H1 (cell line): ENCODE measurements at regions not wholly inside any gene's neighbourhood (a gene's known extent, or its start where the extent isn't known, plus 50 kb on each side); places are given as distances from the start of the nearest gene placed in this dataset.
A peak's percentile ranks its signal among the peaks of the same experiment; 100 is the strongest.

Source experiments
- CTCF ChIA-PET: fragments of 300-600 bp; sonication (Branson Sonifier 250); formaldehyde crosslinking; loops from one replicate; lab custom pipeline; 2021; ENCODE audit not compliant: partially characterized antibody; lab: Charles Lee
- POLR2A ChIA-PET: fragments of 300-600 bp; sonication (Branson Sonifier 250); formaldehyde crosslinking; loops from one replicate; lab custom pipeline; 2021; ENCODE audit warnings: inconsistent platforms; ENCODE audit not compliant: partially characterized antibody; lab: Charles Lee
- DNase-seq, 2 experiments: peaks; one replicate each; pipeline versions ENCODE4 v3.0.0 to v3.0.0-alpha.2; 2010 to 2022; ENCODE audit warnings: low spot score in 2 of 2, low read depth in 1 of 2, mixed read lengths in 1 of 2
- FAIRE-seq: peaks from 2 replicates; lab custom pipeline; 2011; peaks lifted over from hg19 to GRCh38; lab: Jason Lieb, UNC
- H2AFZ ChIP-seq: 2 replicates; pipeline ENCODE4 v1.8.1; 2012; ENCODE audit warnings: low read length, inconsistent platforms
- H2AK5ac ChIP-seq: 2 replicates; pipeline ENCODE4 v1.6.1; 2013; ENCODE audit warnings: low read depth, low read length
- H2BK120ac ChIP-seq: replicated peaks from 2 replicates; pipeline ENCODE3; 2013; ENCODE audit warnings: low read depth, low read length, inconsistent platforms
- H2BK12ac ChIP-seq: 2 replicates; pipeline ENCODE4 v1.6.1; 2013; ENCODE audit warnings: low read depth, low read length
- H2BK15ac ChIP-seq: 2 replicates; pipeline ENCODE4 v1.6.1; 2013; ENCODE audit warnings: low read length
- H2BK20ac ChIP-seq: 2 replicates; pipeline ENCODE4 v1.6.1; 2013; ENCODE audit warnings: low read length
- H2BK5ac ChIP-seq: 2 replicates; pipeline ENCODE4 v1.6.1; 2013; ENCODE audit warnings: low read depth, low read length
- H3K14ac ChIP-seq: 2 replicates; pipeline ENCODE4 v1.6.1; 2013; ENCODE audit warnings: inconsistent platforms; ENCODE audit not compliant: insufficient read length
- H3K18ac ChIP-seq: 2 replicates; pipeline ENCODE4 v1.6.1; 2013; ENCODE audit warnings: low read length; ENCODE audit errors: extremely low read depth
- H3K23ac ChIP-seq: 2 replicates; pipeline ENCODE4 v1.6.1; 2013; ENCODE audit warnings: inconsistent platforms; ENCODE audit not compliant: insufficient read length
- H3K23me2 ChIP-seq: 2 replicates; pipeline ENCODE4 v1.6.1; 2013; ENCODE audit warnings: low read depth, low read length
- H3K27ac ChIP-seq: 2 replicates; pipeline ENCODE4 v1.6.1; 2011; ENCODE audit warnings: low read depth, low read length, inconsistent platforms
- H3K27me3 ChIP-seq, 4 experiments: replicated peaks in 1 of 4; 1 replicate in 1 of 4; 2 replicates in 3 of 4; pipeline versions ENCODE4 v1.6.1 to v1.8.1; 2011 to 2013; ENCODE audit warnings: low read length in 3 of 4, mild to moderate bottlenecking in 3 of 4, inconsistent platforms in 2 of 4, mixed read lengths in 2 of 4, moderate library complexity in 1 of 4; ENCODE audit not compliant: control insufficient read depth in 3 of 4, insufficient read depth in 3 of 4; ENCODE audit errors: extremely low read depth in 1 of 4
- H3K36me3 ChIP-seq, 4 experiments: 2 replicates each; pipeline versions ENCODE4 v1.6.1 to v1.8.1; 2011 to 2013; ENCODE audit warnings: mild to moderate bottlenecking in 4 of 4, low read length in 3 of 4, moderate library complexity in 2 of 4, control low read depth in 1 of 4, inconsistent platforms in 1 of 4; ENCODE audit not compliant: insufficient read depth in 4 of 4, control insufficient read depth in 2 of 4
- H3K4ac ChIP-seq: replicated peaks from 2 replicates; pipeline ENCODE3; 2013; ENCODE audit warnings: low read length, low read depth, mixed read lengths, inconsistent platforms; ENCODE audit not compliant: insufficient read length
- H3K4me1 ChIP-seq, 4 experiments: replicated peaks in 1 of 4; 1 replicate in 1 of 4; 2 replicates in 3 of 4; pipeline versions ENCODE4 v1.6.1 to v1.8.1; 2011 to 2013; ENCODE audit warnings: low read length in 3 of 4, inconsistent platforms in 2 of 4, mixed read lengths in 1 of 4; ENCODE audit not compliant: insufficient read depth in 4 of 4, control insufficient read depth in 3 of 4
- H3K4me2 ChIP-seq, 2 experiments: 2 replicates each; pipeline versions ENCODE4 v1.6.1 to v1.8.1; 2011 to 2013; ENCODE audit warnings: low read depth in 2 of 2, low read length in 2 of 2, control low read depth in 1 of 2, inconsistent platforms in 1 of 2, mild to moderate bottlenecking in 1 of 2; ENCODE audit not compliant: insufficient read depth in 1 of 2
- H3K4me3 ChIP-seq, 4 experiments: fragments of 200-600, 300-600 bp in 1 of 4; sonication (generic), shearing (Covaris generic), sonication (Bioruptor Twin) in 1 of 4; 2 replicates each; pipeline versions ENCODE4 v1.5.1 to v1.8.1; 2011 to 2016; ENCODE audit warnings: low read length in 4 of 4, low read depth in 3 of 4, control low read depth in 2 of 4, inconsistent platforms in 2 of 4, mild to moderate bottlenecking in 2 of 4, mixed read lengths in 1 of 4, moderate library complexity in 1 of 4; ENCODE audit not compliant: insufficient read depth in 2 of 4; ENCODE audit errors: extremely low read depth in 1 of 4
- H3K56ac ChIP-seq: replicated peaks from 2 replicates; pipeline ENCODE3; 2013; ENCODE audit warnings: low read depth, mild to moderate bottlenecking, mixed read lengths, low read length, inconsistent platforms; ENCODE audit not compliant: insufficient read length
- H3K79me1 ChIP-seq: 2 replicates; pipeline ENCODE4 v1.6.1; 2013; ENCODE audit warnings: low read depth, low read length, control low read depth
- H3K79me2 ChIP-seq, 2 experiments: 2 replicates each; pipeline versions ENCODE4 v1.6.1 to v1.8.1; 2012 to 2013; ENCODE audit warnings: low read length in 2 of 2, mild to moderate bottlenecking in 2 of 2, inconsistent platforms in 1 of 2; ENCODE audit not compliant: insufficient read depth in 2 of 2, control insufficient read depth in 1 of 2
- H3K9ac ChIP-seq, 4 experiments: replicated peaks in 1 of 4; 1 replicate in 1 of 4; 2 replicates in 3 of 4; pipeline versions ENCODE4 v1.6.1 to v1.8.1; 2011 to 2013; ENCODE audit warnings: low read depth in 3 of 4, low read length in 3 of 4, control low read depth in 2 of 4, mild to moderate bottlenecking in 2 of 4, moderate library complexity in 2 of 4, inconsistent platforms in 1 of 4; ENCODE audit errors: extremely low read depth in 1 of 4
- H3K9me3 ChIP-seq, 2 experiments: 2 replicates each; pipeline versions ENCODE4 v1.6.1 to v1.8.1; 2012 to 2013; ENCODE audit warnings: mild to moderate bottlenecking in 2 of 2, moderate library complexity in 2 of 2, control low read depth in 1 of 2, inconsistent platforms in 1 of 2, low read depth in 1 of 2, low read length in 1 of 2, mixed read lengths in 1 of 2; ENCODE audit not compliant: insufficient read depth in 2 of 2
- H4K20me1 ChIP-seq, 2 experiments: replicated peaks in 1 of 2; 2 replicates each; pipeline versions ENCODE3 to v1.8.1; 2011 to 2013; ENCODE audit warnings: inconsistent platforms in 2 of 2, low read length in 2 of 2, mild to moderate bottlenecking in 1 of 2; ENCODE audit not compliant: insufficient read depth in 2 of 2, control insufficient read depth in 1 of 2
- H4K5ac ChIP-seq: 2 replicates; pipeline ENCODE4 v1.6.1; 2013; ENCODE audit warnings: low read length, low read depth, mixed read lengths, inconsistent platforms; ENCODE audit not compliant: insufficient read length
- H4K8ac ChIP-seq: 2 replicates; pipeline ENCODE4 v1.8.0; 2013; ENCODE audit warnings: mild to moderate bottlenecking, moderate library complexity, low read length, inconsistent platforms; ENCODE audit not compliant: insufficient read depth; ENCODE audit errors: extremely low read depth
- H4K91ac ChIP-seq: replicated peaks from 2 replicates; pipeline ENCODE3; 2013; ENCODE audit warnings: low read length, mixed read lengths, inconsistent platforms; ENCODE audit not compliant: insufficient read length
- CEBPB ChIP-seq: IDR thresholded peaks from 2 replicates; pipeline ENCODE4 v1.6.1; 2012; ENCODE audit warnings: low read depth, low read length
- JUND ChIP-seq: IDR thresholded peaks from 2 replicates; pipeline ENCODE4 v1.6.1; 2011; ENCODE audit warnings: mild to moderate bottlenecking, improper control_type of control experiment, low read length
- RAD21 ChIP-seq, 2 experiments: IDR thresholded peaks in 1 of 2; conservative IDR thresholded peaks in 1 of 2; 2 replicates each; pipeline ENCODE4 v1.6.1; 2011; ENCODE audit warnings: low read depth in 2 of 2, low read length in 2 of 2, improper control_type of control experiment in 1 of 2, inconsistent platforms in 1 of 2, mild to moderate bottlenecking in 1 of 2, moderate library complexity in 1 of 2
- WGBS, 2 experiments: shearing (Covaris generic) in 1 of 2; methylation state at CpG; one replicate each; pipeline versions ENCODE4 v1.1.6 to v1.1.7; 2013 to 2015; ENCODE audit warnings: low lambda C conversion rate in 2 of 2, mixed read lengths in 2 of 2, inconsistent platforms in 1 of 2, low coverage in 1 of 2, missing lambda C conversion rate in 1 of 2; ENCODE audit not compliant: insufficient replicate concordance in 2 of 2, insufficient coverage in 1 of 2, insufficient read length in 1 of 2; ENCODE audit errors: extremely low coverage in 1 of 2, missing lambda C conversion rate in 1 of 2; 5-methylcytosine and 5-hydroxymethylcytosine counted together
- TF ChIP-seq, protein P1 (sequence below): IDR thresholded peaks from 2 replicates; pipeline ENCODE4 v1.6.1; 2012; ENCODE audit warnings: low read length, inconsistent platforms
- TF ChIP-seq, protein P2 (sequence below): IDR thresholded peaks from 2 replicates; pipeline ENCODE4 v1.6.1; 2012; ENCODE audit warnings: inconsistent platforms

DNA sequence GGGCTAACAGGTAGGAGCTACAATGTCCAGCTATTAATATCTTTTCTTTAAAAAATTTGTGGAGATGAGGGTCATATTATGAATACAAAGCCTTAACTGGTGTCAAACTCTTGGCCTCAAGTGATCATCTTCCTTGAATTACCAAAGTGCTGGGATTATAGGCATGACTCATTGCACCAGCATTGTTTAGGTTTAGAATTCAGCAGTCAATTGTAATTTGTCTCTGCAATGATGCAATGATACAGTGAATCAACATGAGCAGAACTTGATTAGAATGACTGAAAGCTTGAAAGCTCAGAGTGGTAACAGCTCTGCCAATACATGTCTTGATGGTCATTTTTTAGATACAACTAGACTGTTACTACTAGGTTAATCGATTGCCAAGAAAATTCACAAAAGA, 752.8 kb upstream of the MIR17HG start:
- H3K9me3 ChIP-seq: peaks cover 0 to 2% of the 10 kb centered on the region in 2 experiments; a peak in 1 of 4 replicates
- H3K23me2 ChIP-seq: no peaks in the 10 kb centered on the region
- ChIA-PET CTCF (interaction anchor here (0.8 to 1.5 kb wide), 2 partner anchors 8 to 12 kb away, joined by 3 to 4 read pairs; no protein-coding TSS in a partner anchor), POLR2A (interaction anchor here (0.6 kb wide), 1 partner anchor 671 kb away, joined by 4 read pairs; no protein-coding TSS in a partner anchor)
- H3K56ac ChIP-seq: no peak overlapping the region
- no peak overlapping the region for H3K4me3 ChIP-seq
- no peak overlapping the region for H2BK120ac ChIP-seq
- H3K79me1 ChIP-seq: no peaks in the 10 kb centered on the region
- H2BK15ac ChIP-seq: no peak overlapping the region
- H3K18ac ChIP-seq: no peak overlapping the region
- H3K4ac ChIP-seq: no peak overlapping the region
- no peaks in the 10 kb centered on the region for H3K79me2 ChIP-seq
- no peak overlapping the region for H2AK5ac ChIP-seq
- H4K91ac ChIP-seq: no peak overlapping the region
- H3K36me3 ChIP-seq: no peaks in the 10 kb centered on the region; a peak in 1 of 8 replicates
- H3K27me3 ChIP-seq: no peaks in the 10 kb centered on the region
- no peak overlapping the region for H2BK12ac ChIP-seq
- no peak overlapping the region for H2BK5ac ChIP-seq
- peak overlapping the region; percentile 81; the same call in 1 of the 2 replicates for H2AFZ ChIP-seq
- H3K4me2 ChIP-seq: no peak overlapping the region
- H4K5ac ChIP-seq: no peak overlapping the region
- FAIRE-seq (peak; percentile 24), DNase-seq (no peak)
- WGBS, 2 experiments: 96% methylated on average over 1 of the region's 1 CpG; no CpG with 5 or more reads in 1 of the 2 experiments
- no peak overlapping the region for H3K27ac ChIP-seq
- H4K20me1 ChIP-seq: no peaks in the 10 kb centered on the region
- no peak overlapping the region for H3K9ac ChIP-seq
- no peak overlapping the region for H4K8ac ChIP-seq
- H3K14ac ChIP-seq: no peak overlapping the region
- no peak overlapping the region for H3K23ac ChIP-seq
- H2BK20ac ChIP-seq: no peak overlapping the region
- peaks cover 0 to 3% (median 0%) of the 10 kb centered on the region in 4 experiments; a peak in 1 of 7 replicates for H3K4me1 ChIP-seq
- no peak for TF ChIP-seq RAD21 (IDR thresholded peaks at IDR 0.05 in 1 of 2, conservative IDR thresholded peaks at IDR 0.05 in 1 of 2; ENCODE audit: low read depth in 2 of 2, low read length in 2 of 2)
- peak; percentile 23; the same call in 1 of the 2 replicates for TF ChIP-seq CEBPB
- TF ChIP-seq, protein P1, sequence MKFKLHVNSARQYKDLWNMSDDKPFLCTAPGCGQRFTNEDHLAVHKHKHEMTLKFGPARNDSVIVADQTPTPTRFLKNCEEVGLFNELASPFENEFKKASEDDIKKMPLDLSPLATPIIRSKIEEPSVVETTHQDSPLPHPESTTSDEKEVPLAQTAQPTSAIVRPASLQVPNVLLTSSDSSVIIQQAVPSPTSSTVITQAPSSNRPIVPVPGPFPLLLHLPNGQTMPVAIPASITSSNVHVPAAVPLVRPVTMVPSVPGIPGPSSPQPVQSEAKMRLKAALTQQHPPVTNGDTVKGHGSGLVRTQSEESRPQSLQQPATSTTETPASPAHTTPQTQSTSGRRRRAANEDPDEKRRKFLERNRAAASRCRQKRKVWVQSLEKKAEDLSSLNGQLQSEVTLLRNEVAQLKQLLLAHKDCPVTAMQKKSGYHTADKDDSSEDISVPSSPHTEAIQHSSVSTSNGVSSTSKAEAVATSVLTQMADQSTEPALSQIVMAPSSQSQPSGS: no peak
- TF ChIP-seq, protein P2, sequence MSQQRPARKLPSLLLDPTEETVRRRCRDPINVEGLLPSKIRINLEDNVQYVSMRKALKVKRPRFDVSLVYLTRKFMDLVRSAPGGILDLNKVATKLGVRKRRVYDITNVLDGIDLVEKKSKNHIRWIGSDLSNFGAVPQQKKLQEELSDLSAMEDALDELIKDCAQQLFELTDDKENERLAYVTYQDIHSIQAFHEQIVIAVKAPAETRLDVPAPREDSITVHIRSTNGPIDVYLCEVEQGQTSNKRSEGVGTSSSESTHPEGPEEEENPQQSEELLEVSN: no peak
- TF ChIP-seq JUND: 0 out of 2 replicates have a peak, but pooled peaks have one; percentile 5
